ENCODE measurements at regions not wholly inside any gene's neighbourhood (a gene's known extent, or its start where the extent isn't known, plus 50 kb on each side); places are given as distances from the start of the nearest gene placed in this dataset.

DNA sequence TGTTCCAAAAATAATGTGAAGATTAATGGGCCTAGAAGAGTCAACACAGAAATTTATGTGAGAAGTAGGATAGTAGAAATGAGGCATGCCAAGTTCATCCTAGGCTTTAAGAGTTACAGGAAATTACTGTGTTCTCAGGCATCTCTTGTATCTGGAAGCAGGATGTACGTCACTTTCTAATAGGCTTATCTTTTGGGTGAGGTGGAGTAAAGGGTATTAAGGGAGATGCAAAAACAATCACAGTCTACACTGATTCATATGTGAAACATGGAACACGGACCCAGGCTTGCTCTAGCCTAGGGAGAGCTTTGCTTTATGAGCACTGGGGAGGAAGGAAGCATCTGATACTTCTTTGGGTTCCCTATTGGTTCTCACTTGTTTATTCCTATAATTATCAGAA lies 84.5 kb upstream of the RGS4 start:
- Histone ChIP-seq H2AFZ (ENCODE audit: low read length) (no peak overlapping the region), H4K8ac (ENCODE audit: low read depth, low read length) (no peak overlapping the region), H4K91ac (ENCODE audit: low read depth, low read length, poor library complexity) (no peak overlapping the region), H3K23ac (ENCODE audit: low read depth, low read length, poor library complexity) (no peak overlapping the region), H2BK15ac (ENCODE audit: low read length) (no peak overlapping the region), H3K14ac (ENCODE audit: low read length) (no peak overlapping the region), H3K36me3 (replicated peaks in 1 of 2; ENCODE audit: control insufficient read depth in 2 of 2, insufficient read depth in 2 of 2, low read length in 2 of 2) (no peaks in the 10 kb centered on the region), H3K4me2 (ENCODE audit: insufficient read depth, low read length, poor library complexity, severe bottlenecking) (no peak overlapping the region), H3K18ac (ENCODE audit: low read length) (no peak overlapping the region), H3K9ac (ENCODE audit: low read depth, low read length, poor library complexity) (no peak overlapping the region), H3K4ac (ENCODE audit: low read length) (no peak overlapping the region), H3K79me1 (ENCODE audit: low read depth, low read length) (no peaks in the 10 kb centered on the region), H3K9me3 (replicated peaks in 1 of 2; ENCODE audit: control insufficient read depth in 2 of 2, insufficient read depth in 1 of 2, low read depth in 1 of 2, low read length in 2 of 2) (no peaks in the 10 kb centered on the region), H3K4me1 (ENCODE audit: control insufficient read depth in 2 of 2, insufficient read depth in 1 of 2, low read depth in 1 of 2, low read length in 2 of 2) (no peaks in the 10 kb centered on the region), H2AK5ac (ENCODE audit: low read depth, low read length) (no peak overlapping the region), H3K27ac (replicated peaks; ENCODE audit: low read length) (no peak overlapping the region), H3K4me3 (ENCODE audit: low read length in 2 of 2) (no peak overlapping the region), H3K27me3 (ENCODE audit: control insufficient read depth in 3 of 3, insufficient read depth in 3 of 3, low read depth in 1 of 3, low read length in 3 of 3) (no peaks in the 10 kb centered on the region), H2BK5ac (ENCODE audit: low read length) (no peak overlapping the region), H2BK12ac (ENCODE audit: low read length) (no peak overlapping the region), H2BK120ac (ENCODE audit: low read depth, low read length) (no peak overlapping the region)
- no peak for DNase-seq (ENCODE audit: low spot score)
- no CpG with 5 or more reads among the region's 2 CpGs for WGBS, 2 donors (ENCODE audit: extremely low coverage in 2 of 2, insufficient read length in 2 of 2, insufficient replicate concordance in 1 of 2)

DNA sequence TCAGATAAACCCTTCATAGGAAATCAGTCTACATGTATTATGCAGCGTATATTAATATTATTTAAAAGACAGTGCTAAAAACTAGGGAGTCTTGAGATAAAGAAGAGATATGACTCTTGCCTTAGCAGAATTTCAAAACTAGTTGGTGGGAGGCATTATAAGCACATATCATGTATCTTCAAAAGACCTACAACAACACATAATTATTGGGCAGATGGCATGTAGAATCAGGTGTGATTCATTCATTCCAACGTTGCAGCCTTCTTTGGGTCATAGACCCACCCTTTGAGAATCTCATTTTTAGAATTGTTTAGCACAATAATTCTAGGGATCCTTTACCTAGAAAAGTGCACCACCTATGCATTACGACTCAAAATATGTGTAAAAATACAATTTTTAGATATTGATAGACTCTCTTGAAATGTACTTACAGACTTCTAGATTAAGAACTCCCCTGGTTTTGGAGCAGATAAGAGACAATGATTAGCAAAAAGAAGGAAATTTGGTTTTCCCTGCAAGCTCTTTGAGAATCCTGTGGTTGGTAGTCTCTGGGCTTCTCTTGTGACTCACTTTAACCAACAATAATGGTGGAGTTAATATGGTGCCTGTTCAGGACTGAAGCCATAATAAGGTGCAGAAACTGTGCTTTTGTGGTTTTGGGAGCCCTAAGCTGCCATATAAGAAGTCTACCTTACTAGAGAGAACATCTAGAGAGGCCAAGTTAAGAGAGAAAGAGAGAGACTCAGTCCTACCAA lies 85.3 kb upstream of the RGS4 start:
- DNase-seq (ENCODE audit: low spot score) = no peak
- H2BK15ac ChIP-seq (ENCODE audit: low read length) = no peak overlapping the region
- no peaks in the 10 kb centered on the region for H3K9me3 ChIP-seq (replicated peaks in 1 of 2; ENCODE audit: control insufficient read depth in 2 of 2, insufficient read depth in 1 of 2, low read depth in 1 of 2, low read length in 2 of 2)
- no peaks in the 10 kb centered on the region for H3K79me1 ChIP-seq (ENCODE audit: low read depth, low read length)
- no peaks in the 10 kb centered on the region for H3K27me3 ChIP-seq (ENCODE audit: control insufficient read depth in 3 of 3, insufficient read depth in 3 of 3, low read depth in 1 of 3, low read length in 3 of 3)
- no peak overlapping the region for H4K91ac ChIP-seq (ENCODE audit: low read depth, low read length, poor library complexity)
- H2BK12ac ChIP-seq (ENCODE audit: low read length) = no peak overlapping the region
- H2BK120ac ChIP-seq (ENCODE audit: low read depth, low read length) = no peak overlapping the region
- H3K18ac ChIP-seq (ENCODE audit: low read length) = no peak overlapping the region
- no peak overlapping the region for H3K4ac ChIP-seq (ENCODE audit: low read length)
- no peak overlapping the region for H3K4me2 ChIP-seq (ENCODE audit: insufficient read depth, low read length, poor library complexity, severe bottlenecking)
- H2BK5ac ChIP-seq (ENCODE audit: low read length) = no peak overlapping the region
- no peaks in the 10 kb centered on the region for H3K36me3 ChIP-seq (replicated peaks in 1 of 2; ENCODE audit: control insufficient read depth in 2 of 2, insufficient read depth in 2 of 2, low read length in 2 of 2)
- no peak overlapping the region for H3K14ac ChIP-seq (ENCODE audit: low read length)
- H3K27ac ChIP-seq (replicated peaks; ENCODE audit: low read length) = no peak overlapping the region
- no peaks in the 10 kb centered on the region for H3K4me1 ChIP-seq (ENCODE audit: control insufficient read depth in 2 of 2, insufficient read depth in 1 of 2, low read depth in 1 of 2, low read length in 2 of 2)
- H2AK5ac ChIP-seq (ENCODE audit: low read depth, low read length) = no peak overlapping the region
- H2AFZ ChIP-seq (ENCODE audit: low read length) = no peak overlapping the region
- H4K8ac ChIP-seq (ENCODE audit: low read depth, low read length) = no peak overlapping the region
- WGBS, 2 donors (ENCODE audit: extremely low coverage in 2 of 2, insufficient read length in 2 of 2, insufficient replicate concordance in 1 of 2) = no CpG with 5 or more reads among the region's 3 CpGs
- no peak overlapping the region for H3K23ac ChIP-seq (ENCODE audit: low read depth, low read length, poor library complexity)
- H3K4me3 ChIP-seq (ENCODE audit: low read length in 2 of 2) = no peak overlapping the region
- no peak overlapping the region for H3K9ac ChIP-seq (ENCODE audit: low read depth, low read length, poor library complexity)

DNA sequence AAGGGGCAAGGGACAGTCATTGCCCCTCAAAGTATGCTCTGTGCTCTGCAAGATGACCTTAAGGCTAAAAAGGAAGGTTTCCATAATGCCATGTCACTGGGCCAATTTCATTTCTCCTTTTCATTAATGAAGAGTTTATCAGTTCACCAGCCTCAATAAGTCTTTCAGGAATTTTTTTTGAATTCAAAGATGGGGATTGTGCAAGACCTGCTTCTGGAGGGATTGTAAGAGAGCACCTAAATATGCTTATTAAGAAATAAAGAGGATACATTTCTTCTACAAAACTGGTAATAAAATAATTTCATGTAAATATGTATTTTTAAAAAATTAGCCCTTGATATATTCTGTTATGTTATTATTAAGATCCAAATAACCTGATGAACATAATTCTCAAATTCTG lies 86.8 kb upstream of the RGS4 start:
- H3K9ac ChIP-seq (ENCODE audit: low read depth, low read length, poor library complexity) = no peak overlapping the region
- H3K27me3 ChIP-seq (ENCODE audit: control insufficient read depth in 3 of 3, insufficient read depth in 3 of 3, low read depth in 1 of 3, low read length in 3 of 3) = no peaks in the 10 kb centered on the region
- H3K9me3 ChIP-seq (replicated peaks in 1 of 2; ENCODE audit: control insufficient read depth in 2 of 2, insufficient read depth in 1 of 2, low read depth in 1 of 2, low read length in 2 of 2) = no peaks in the 10 kb centered on the region
- H3K18ac ChIP-seq (ENCODE audit: low read length) = no peak overlapping the region
- H3K23ac ChIP-seq (ENCODE audit: low read depth, low read length, poor library complexity) = no peak overlapping the region
- H4K8ac ChIP-seq (ENCODE audit: low read depth, low read length) = no peak overlapping the region
- no peak overlapping the region for H2BK120ac ChIP-seq (ENCODE audit: low read depth, low read length)
- no peaks in the 10 kb centered on the region for H3K4me1 ChIP-seq (ENCODE audit: control insufficient read depth in 2 of 2, insufficient read depth in 1 of 2, low read depth in 1 of 2, low read length in 2 of 2)
- no peak overlapping the region for H2BK15ac ChIP-seq (ENCODE audit: low read length)
- no peak for DNase-seq (ENCODE audit: low spot score)
- no peak overlapping the region for H2BK12ac ChIP-seq (ENCODE audit: low read length)
- H3K27ac ChIP-seq (replicated peaks; ENCODE audit: low read length) = no peak overlapping the region
- no peak overlapping the region for H2AFZ ChIP-seq (ENCODE audit: low read length)
- no peak overlapping the region for H4K91ac ChIP-seq (ENCODE audit: low read depth, low read length, poor library complexity)
- no peak overlapping the region for H3K14ac ChIP-seq (ENCODE audit: low read length)
- H3K4me3 ChIP-seq (ENCODE audit: low read length in 2 of 2) = no peak overlapping the region
- H3K36me3 ChIP-seq (replicated peaks in 1 of 2; ENCODE audit: control insufficient read depth in 2 of 2, insufficient read depth in 2 of 2, low read length in 2 of 2) = no peaks in the 10 kb centered on the region
- H2BK5ac ChIP-seq (ENCODE audit: low read length) = no peak overlapping the region
- no peak overlapping the region for H3K4ac ChIP-seq (ENCODE audit: low read length)
- no peak overlapping the region for H3K4me2 ChIP-seq (ENCODE audit: insufficient read depth, low read length, poor library complexity, severe bottlenecking)
- no peaks in the 10 kb centered on the region for H3K79me1 ChIP-seq (ENCODE audit: low read depth, low read length)
- no peak overlapping the region for H2AK5ac ChIP-seq (ENCODE audit: low read depth, low read length)

DNA sequence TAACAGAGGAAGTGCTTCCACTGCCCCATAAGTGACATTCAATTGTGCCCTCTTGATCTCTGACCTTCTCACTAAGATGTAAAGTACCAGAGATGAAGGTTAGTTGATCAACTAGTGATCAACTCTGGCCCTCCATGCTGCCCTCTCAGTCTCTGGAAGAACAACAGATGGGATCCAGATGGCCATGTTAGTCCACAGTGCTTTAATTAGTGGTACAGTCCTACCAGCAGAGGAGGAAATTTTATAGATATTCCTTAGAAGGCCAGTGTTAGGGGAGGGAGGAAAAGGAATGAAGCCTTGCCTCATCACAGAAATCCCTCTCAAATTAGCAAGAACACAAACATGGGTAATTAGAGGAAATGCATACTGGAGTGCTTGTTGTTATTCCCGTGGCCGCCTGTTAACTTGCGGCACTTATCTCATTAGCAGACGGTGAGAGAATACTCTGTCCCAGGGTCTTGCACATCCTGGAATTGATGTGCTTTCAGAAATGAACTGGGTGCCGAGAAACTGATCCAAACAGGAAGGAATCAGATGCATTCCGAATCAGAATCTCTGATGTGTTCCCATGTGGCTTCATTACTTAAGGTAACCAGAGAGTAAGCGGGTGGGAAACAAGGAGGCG lies 91.1 kb upstream of the RGS4 start:
- H3K4me1 ChIP-seq (ENCODE audit: control insufficient read depth in 2 of 2, insufficient read depth in 1 of 2, low read depth in 1 of 2, low read length in 2 of 2) = no peaks in the 10 kb centered on the region
- H2BK12ac ChIP-seq (ENCODE audit: low read length) = no peak overlapping the region
- H3K4me2 ChIP-seq (ENCODE audit: insufficient read depth, low read length, poor library complexity, severe bottlenecking) = no peak overlapping the region
- no peak overlapping the region for H3K4me3 ChIP-seq (ENCODE audit: low read length in 2 of 2)
- no peaks in the 10 kb centered on the region for H3K9me3 ChIP-seq (replicated peaks in 1 of 2; ENCODE audit: control insufficient read depth in 2 of 2, insufficient read depth in 1 of 2, low read depth in 1 of 2, low read length in 2 of 2)
- DNase-seq (ENCODE audit: low spot score) = no peak
- H2AK5ac ChIP-seq (ENCODE audit: low read depth, low read length) = no peak overlapping the region
- H3K79me1 ChIP-seq (ENCODE audit: low read depth, low read length) = no peaks in the 10 kb centered on the region
- no peak overlapping the region for H3K23ac ChIP-seq (ENCODE audit: low read depth, low read length, poor library complexity)
- H4K8ac ChIP-seq (ENCODE audit: low read depth, low read length) = no peak overlapping the region
- no peak overlapping the region for H2BK15ac ChIP-seq (ENCODE audit: low read length)
- H4K91ac ChIP-seq (ENCODE audit: low read depth, low read length, poor library complexity) = no peak overlapping the region
- no peak overlapping the region for H3K4ac ChIP-seq (ENCODE audit: low read length)
- WGBS, 2 donors (ENCODE audit: extremely low coverage in 2 of 2, insufficient read length in 2 of 2, insufficient replicate concordance in 1 of 2) = no CpG with 5 or more reads among the region's 8 CpGs
- H3K18ac ChIP-seq (ENCODE audit: low read length) = no peak overlapping the region
- no peak overlapping the region for H3K14ac ChIP-seq (ENCODE audit: low read length)
- no peak overlapping the region for H3K27ac ChIP-seq (replicated peaks; ENCODE audit: low read length)
- H3K27me3 ChIP-seq (ENCODE audit: control insufficient read depth in 3 of 3, insufficient read depth in 3 of 3, low read depth in 1 of 3, low read length in 3 of 3) = no peaks in the 10 kb centered on the region
- no peaks in the 10 kb centered on the region for H3K36me3 ChIP-seq (replicated peaks in 1 of 2; ENCODE audit: control insufficient read depth in 2 of 2, insufficient read depth in 2 of 2, low read length in 2 of 2)
- no peak overlapping the region for H2BK120ac ChIP-seq (ENCODE audit: low read depth, low read length)
- H2AFZ ChIP-seq (ENCODE audit: low read length) = no peak overlapping the region
- H2BK5ac ChIP-seq (ENCODE audit: low read length) = no peak overlapping the region
- H3K9ac ChIP-seq (ENCODE audit: low read depth, low read length, poor library complexity) = no peak overlapping the region
